ENCODE measurements at regions not wholly inside any gene's neighbourhood (a gene's known extent, or its start where the extent isn't known, plus 50 kb on each side); places are given as distances from the start of the nearest gene placed in this dataset.

DNA sequence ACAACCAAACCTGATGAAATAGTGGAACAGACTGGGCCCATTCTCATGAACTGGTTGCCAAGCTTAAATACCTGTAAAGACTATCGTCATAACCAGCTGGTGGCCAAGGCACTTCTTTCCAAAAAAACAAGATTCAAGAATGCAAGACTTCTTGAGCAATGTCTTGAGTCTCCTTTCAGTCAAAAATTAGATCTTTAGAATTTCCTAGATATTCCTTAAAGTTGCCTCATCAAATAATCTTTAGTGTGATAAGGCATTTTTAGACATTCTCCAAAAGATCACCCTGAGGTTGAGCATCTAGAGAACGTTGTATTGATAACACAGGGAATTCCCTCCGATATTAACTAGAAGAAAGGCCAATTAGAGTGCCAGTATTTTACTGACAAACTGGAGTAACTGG, 236.4 kb upstream of the MEX3C start:
- 65 to 72% methylated on average over 3 of the region's 3 CpGs for WGBS, 2 donors

DNA sequence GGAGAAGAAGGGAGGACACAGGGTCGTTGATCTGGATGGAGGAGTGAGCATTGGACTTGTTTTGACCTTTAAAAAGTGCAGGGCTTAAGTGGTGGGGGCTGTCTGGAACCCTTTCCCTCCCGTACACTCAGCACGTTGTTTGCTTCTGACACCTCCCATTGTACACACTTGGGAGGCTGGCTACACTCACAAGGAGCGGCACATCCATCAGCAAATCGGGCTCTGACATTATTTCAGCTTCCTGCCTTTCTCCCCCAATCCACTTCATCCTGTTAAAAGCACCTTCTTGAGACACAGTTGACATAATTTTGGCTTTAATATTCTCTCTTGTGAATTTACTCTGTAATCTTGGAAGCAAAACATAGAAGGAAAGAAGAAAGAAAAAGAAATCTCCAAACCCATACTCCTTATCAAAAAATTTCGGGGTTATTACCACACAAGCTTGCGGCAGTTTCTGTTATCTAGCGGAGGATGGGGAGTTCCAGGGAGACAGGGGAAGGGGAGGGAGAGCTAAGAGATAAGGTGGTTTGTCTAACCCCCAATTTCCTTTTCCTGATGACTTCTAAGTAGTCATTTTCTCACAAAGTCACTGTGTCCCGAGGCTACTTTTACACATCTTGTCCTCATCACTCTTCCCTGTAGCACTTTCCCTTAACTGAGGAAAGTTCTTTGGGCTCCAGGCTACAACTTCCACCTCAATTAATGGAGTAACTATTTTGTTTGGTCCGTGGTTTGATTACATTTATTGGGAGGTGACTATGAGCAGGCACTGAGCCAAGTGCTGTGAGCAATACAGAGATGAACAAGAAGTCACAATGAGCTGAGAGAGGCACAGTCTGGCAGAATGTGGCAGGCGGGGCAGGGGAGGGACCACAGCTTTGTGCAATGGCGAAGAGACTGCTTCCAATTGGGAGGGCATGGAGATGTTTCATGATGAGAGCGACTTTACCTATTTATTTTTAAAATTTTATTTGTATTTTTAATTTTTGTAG, 240.1 kb upstream of the MEX3C start:
- WGBS, 2 donors, result 39 to 49% methylated on average over 13 of the region's 13 CpGs
- Histone ChIP-seq H3K27ac (no peak overlapping the region), H3K36me3 (replicated peaks in 1 of 2; ENCODE audit: insufficient read depth in 1 of 2, low read depth in 2 of 2) (no peaks in the 10 kb centered on the region), H3K27me3 (no peaks in the 10 kb centered on the region), H3K9me3 (no peaks in the 10 kb centered on the region), H3K4me1 (no peaks in the 10 kb centered on the region), H3K4me3 (no peak overlapping the region)
- ATAC-seq (no peak), DNase-seq (no peak)
- TF ChIP-seq POLR2A (IDR thresholded peaks at IDR 0.05), result no peak
- TF ChIP-seq, protein P1, sequence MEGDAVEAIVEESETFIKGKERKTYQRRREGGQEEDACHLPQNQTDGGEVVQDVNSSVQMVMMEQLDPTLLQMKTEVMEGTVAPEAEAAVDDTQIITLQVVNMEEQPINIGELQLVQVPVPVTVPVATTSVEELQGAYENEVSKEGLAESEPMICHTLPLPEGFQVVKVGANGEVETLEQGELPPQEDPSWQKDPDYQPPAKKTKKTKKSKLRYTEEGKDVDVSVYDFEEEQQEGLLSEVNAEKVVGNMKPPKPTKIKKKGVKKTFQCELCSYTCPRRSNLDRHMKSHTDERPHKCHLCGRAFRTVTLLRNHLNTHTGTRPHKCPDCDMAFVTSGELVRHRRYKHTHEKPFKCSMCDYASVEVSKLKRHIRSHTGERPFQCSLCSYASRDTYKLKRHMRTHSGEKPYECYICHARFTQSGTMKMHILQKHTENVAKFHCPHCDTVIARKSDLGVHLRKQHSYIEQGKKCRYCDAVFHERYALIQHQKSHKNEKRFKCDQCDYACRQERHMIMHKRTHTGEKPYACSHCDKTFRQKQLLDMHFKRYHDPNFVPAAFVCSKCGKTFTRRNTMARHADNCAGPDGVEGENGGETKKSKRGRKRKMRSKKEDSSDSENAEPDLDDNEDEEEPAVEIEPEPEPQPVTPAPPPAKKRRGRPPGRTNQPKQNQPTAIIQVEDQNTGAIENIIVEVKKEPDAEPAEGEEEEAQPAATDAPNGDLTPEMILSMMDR (IDR thresholded peaks at IDR 0.05), result no peak
- intact Hi-C loops (cut with DNase I), result no loop called here

More for the DNA sequence above, 236.4 kb upstream of the MEX3C start:
- intact Hi-C loops (cut with DNase I), result no loop called here
- TF ChIP-seq, protein P1 (IDR thresholded peaks at IDR 0.05), result no peak
- no peak for TF ChIP-seq POLR2A (IDR thresholded peaks at IDR 0.05)
- no peaks in the 10 kb centered on the region for H3K4me1 ChIP-seq
- H3K36me3 ChIP-seq (replicated peaks in 1 of 2; ENCODE audit: insufficient read depth in 1 of 2, low read depth in 2 of 2), result no peaks in the 10 kb centered on the region
- H3K27ac ChIP-seq, result no peak overlapping the region
- no peaks in the 10 kb centered on the region for H3K9me3 ChIP-seq
- H3K27me3 ChIP-seq, result no peaks in the 10 kb centered on the region
- DNase-seq (no peak), ATAC-seq (no peak)
- H3K4me3 ChIP-seq, result no peak overlapping the region

DNA sequence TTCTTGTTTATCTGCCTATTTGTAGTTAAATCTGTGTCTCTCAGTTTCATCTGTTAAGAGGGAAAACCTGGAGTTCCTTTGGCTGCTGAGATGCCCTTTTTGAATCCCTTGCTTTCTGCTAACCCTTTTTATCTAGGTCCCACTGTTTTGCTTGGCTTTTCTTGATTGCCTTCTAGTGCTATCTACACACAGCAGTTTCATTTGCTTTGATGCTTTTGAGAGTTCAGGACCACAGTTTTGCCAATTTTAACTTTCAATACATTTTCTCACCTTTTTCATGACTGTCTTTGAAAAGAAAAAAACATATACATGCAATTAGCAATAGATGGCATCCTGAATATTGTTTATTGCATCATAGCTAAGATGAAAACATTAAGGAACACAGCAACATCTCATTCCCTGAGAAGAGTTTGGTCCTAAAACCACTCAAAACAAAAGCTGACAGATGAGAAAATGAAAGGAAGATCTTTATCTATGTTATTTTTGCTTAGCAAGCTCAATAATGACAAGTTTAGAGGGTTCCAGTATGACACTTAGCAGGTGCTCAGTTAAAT, 241.4 kb upstream of the MEX3C start:
- DNase-seq, result no peak
- H3K27ac ChIP-seq, result no peak overlapping the region
- TF ChIP-seq, protein P1 (IDR thresholded peaks at IDR 0.05), result no peak
- TF ChIP-seq POLR2A (IDR thresholded peaks at IDR 0.05), result no peak
- H3K36me3 ChIP-seq (replicated peaks in 1 of 2; ENCODE audit: insufficient read depth in 1 of 2, low read depth in 2 of 2), result no peaks in the 10 kb centered on the region
- ATAC-seq, result no peak
- H3K4me1 ChIP-seq, result no peaks in the 10 kb centered on the region
- H3K27me3 ChIP-seq, result no peaks in the 10 kb centered on the region
- intact Hi-C loops (cut with DNase I), result no loop called here
- H3K9me3 ChIP-seq, result no peaks in the 10 kb centered on the region
- H3K4me3 ChIP-seq, result no peak overlapping the region

DNA sequence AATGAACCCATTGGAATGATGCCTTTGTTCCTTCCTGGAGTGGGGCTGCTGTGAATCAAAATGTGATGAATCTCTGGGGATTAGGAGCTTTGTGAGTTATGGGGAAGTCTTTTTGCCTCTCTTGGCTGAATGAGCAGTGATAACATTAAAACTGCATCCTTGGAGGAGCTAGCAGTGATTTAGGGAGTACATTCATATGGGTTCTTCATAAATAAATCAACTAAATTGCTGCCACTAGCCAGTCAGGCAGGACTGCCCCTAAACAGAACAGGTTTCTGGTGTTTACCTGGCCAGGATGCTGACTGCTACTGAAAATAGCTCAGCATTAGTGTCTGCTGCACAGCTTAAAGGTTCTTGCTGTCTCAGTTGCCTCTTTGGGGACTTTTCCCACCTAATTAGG, 244.5 kb upstream of the MEX3C start:
- no peak for TF ChIP-seq POLR2A (IDR thresholded peaks at IDR 0.05)
- TF ChIP-seq, protein P1 (IDR thresholded peaks at IDR 0.05), result no peak
- H3K9me3 ChIP-seq, result no peaks in the 10 kb centered on the region

More for the DNA sequence above, 244.5 kb upstream of the MEX3C start:
- Histone ChIP-seq H3K27ac (no peak overlapping the region), H3K27me3 (no peaks in the 10 kb centered on the region), H3K4me1 (peaks cover 8% of the 10 kb centered on the region), H3K4me3 (no peak overlapping the region), H3K36me3 (replicated peaks in 1 of 2; ENCODE audit: insufficient read depth in 1 of 2, low read depth in 2 of 2) (no peaks in the 10 kb centered on the region)
- ATAC-seq, result no peak
- intact Hi-C loops (cut with DNase I), result no loop called here
- no peak for DNase-seq

All from body of pancreas (tissue), 4 donors.